ENCODE measurements at regions not wholly inside any gene's neighbourhood (a gene's known extent, or its start where the extent isn't known, plus 50 kb on each side); places are given as distances from the start of the nearest gene placed in this dataset.

DNA sequence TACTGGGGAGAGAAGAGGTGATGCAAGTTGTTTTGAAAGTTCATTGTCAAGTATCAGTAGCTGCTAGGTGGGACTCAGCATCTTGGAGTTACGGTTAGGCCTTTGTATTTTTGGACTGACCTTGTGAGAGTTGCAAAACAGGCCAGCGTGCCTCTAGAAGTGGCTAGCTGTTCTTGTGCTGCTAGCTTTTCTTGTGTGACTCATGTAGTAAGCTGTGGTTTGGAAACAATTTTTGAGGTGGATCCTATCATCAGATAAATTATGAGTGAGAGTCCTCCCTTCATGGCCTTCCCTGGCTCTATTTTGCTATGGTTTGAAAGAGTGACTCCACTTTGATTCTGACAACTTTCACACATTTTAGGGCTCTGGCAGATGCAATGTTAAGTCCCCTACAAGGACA lies 409.2 kb upstream of the HS6ST1 start:
- TF ChIP-seq, protein P1, sequence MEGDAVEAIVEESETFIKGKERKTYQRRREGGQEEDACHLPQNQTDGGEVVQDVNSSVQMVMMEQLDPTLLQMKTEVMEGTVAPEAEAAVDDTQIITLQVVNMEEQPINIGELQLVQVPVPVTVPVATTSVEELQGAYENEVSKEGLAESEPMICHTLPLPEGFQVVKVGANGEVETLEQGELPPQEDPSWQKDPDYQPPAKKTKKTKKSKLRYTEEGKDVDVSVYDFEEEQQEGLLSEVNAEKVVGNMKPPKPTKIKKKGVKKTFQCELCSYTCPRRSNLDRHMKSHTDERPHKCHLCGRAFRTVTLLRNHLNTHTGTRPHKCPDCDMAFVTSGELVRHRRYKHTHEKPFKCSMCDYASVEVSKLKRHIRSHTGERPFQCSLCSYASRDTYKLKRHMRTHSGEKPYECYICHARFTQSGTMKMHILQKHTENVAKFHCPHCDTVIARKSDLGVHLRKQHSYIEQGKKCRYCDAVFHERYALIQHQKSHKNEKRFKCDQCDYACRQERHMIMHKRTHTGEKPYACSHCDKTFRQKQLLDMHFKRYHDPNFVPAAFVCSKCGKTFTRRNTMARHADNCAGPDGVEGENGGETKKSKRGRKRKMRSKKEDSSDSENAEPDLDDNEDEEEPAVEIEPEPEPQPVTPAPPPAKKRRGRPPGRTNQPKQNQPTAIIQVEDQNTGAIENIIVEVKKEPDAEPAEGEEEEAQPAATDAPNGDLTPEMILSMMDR (IDR thresholded peaks at IDR 0.05; ENCODE audit: insufficient read depth, low read length): no peak
- TF ChIP-seq, protein P2, sequence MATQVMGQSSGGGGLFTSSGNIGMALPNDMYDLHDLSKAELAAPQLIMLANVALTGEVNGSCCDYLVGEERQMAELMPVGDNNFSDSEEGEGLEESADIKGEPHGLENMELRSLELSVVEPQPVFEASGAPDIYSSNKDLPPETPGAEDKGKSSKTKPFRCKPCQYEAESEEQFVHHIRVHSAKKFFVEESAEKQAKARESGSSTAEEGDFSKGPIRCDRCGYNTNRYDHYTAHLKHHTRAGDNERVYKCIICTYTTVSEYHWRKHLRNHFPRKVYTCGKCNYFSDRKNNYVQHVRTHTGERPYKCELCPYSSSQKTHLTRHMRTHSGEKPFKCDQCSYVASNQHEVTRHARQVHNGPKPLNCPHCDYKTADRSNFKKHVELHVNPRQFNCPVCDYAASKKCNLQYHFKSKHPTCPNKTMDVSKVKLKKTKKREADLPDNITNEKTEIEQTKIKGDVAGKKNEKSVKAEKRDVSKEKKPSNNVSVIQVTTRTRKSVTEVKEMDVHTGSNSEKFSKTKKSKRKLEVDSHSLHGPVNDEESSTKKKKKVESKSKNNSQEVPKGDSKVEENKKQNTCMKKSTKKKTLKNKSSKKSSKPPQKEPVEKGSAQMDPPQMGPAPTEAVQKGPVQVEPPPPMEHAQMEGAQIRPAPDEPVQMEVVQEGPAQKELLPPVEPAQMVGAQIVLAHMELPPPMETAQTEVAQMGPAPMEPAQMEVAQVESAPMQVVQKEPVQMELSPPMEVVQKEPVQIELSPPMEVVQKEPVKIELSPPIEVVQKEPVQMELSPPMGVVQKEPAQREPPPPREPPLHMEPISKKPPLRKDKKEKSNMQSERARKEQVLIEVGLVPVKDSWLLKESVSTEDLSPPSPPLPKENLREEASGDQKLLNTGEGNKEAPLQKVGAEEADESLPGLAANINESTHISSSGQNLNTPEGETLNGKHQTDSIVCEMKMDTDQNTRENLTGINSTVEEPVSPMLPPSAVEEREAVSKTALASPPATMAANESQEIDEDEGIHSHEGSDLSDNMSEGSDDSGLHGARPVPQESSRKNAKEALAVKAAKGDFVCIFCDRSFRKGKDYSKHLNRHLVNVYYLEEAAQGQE (IDR thresholded peaks at IDR 0.05; ENCODE audit: insufficient replicate concordance, low read depth): no peak
- TF ChIP-seq POLR2AphosphoS5 (IDR thresholded peaks at IDR 0.05; ENCODE audit: low read depth) (no peak; the same call in 1 of the 2 replicates), GABPA (IDR thresholded peaks at IDR 0.05; ENCODE audit: low read depth) (no peak)

Data from HL-60 (cell line).